CD14-positive monocyte (primary cell): ENCODE measurements at regions not wholly inside any gene's neighbourhood (a gene's known extent, or its start where the extent isn't known, plus 50 kb on each side); places are given as distances from the start of the nearest gene placed in this dataset.

Experiments used
- DNase-seq, 3 donors: peaks; one replicate each; pipeline ENCODE4 v3.0.0-alpha.2; 2011 to 2022
- H2AFZ ChIP-seq: 2 replicates; pipeline ENCODE4 v1.6.0; 2012; ENCODE audit warnings: mild to moderate bottlenecking, low read depth, low read length, inconsistent platforms; ENCODE audit not compliant: insufficient read depth, poor library complexity, severe bottlenecking
- H3K27ac ChIP-seq, 2 donors: 1 replicate in 1 of 2; 2 replicates in 1 of 2; pipeline ENCODE4 v1.5.1; 2012 to 2013; ENCODE audit warnings: low read length in 2 of 2, control low read depth in 1 of 2, inconsistent platforms in 1 of 2, low read depth in 1 of 2, mild to moderate bottlenecking in 1 of 2
- H3K27me3 ChIP-seq, 2 donors: one replicate each; pipeline versions ENCODE4 v1.6.0 to v1.6.1; 2011 to 2013; ENCODE audit warnings: low read length in 2 of 2; ENCODE audit not compliant: control insufficient read depth in 2 of 2, insufficient read depth in 2 of 2
- H3K36me3 ChIP-seq, 2 donors: replicated peaks in 1 of 2; 1 replicate in 1 of 2; 2 replicates in 1 of 2; pipeline versions ENCODE4 v1.5.1 to v1.6.1; 2012 to 2013; ENCODE audit warnings: low read length in 2 of 2, control low read depth in 1 of 2, inconsistent platforms in 1 of 2, mild to moderate bottlenecking in 1 of 2; ENCODE audit not compliant: insufficient read depth in 2 of 2, control insufficient read depth in 1 of 2
- H3K4me1 ChIP-seq, 2 donors: 1 replicate in 1 of 2; 2 replicates in 1 of 2; pipeline versions ENCODE4 v1.5.1 to v1.6.1; 2012 to 2013; ENCODE audit warnings: low read length in 2 of 2, control low read depth in 1 of 2, inconsistent platforms in 1 of 2, mild to moderate bottlenecking in 1 of 2, moderate library complexity in 1 of 2; ENCODE audit not compliant: insufficient read depth in 2 of 2, control insufficient read depth in 1 of 2
- H3K4me2 ChIP-seq: replicated peaks from 2 replicates; pipeline ENCODE3; 2012; ENCODE audit warnings: low read length, moderate library complexity, mild to moderate bottlenecking; ENCODE audit not compliant: poor library complexity, severe bottlenecking; ENCODE audit errors: extremely low read depth
- H3K4me3 ChIP-seq, 3 experiments: fragments of 200-600 bp in 1 of 3; sonication (generic) in 1 of 3; replicated peaks in 1 of 3; 1 replicate in 2 of 3; 2 replicates in 1 of 3; pipeline ENCODE4 v1.5.1; 2011 to 2013; ENCODE audit warnings: low read length in 3 of 3, mild to moderate bottlenecking in 3 of 3, control low read depth in 2 of 3, low read depth in 2 of 3, inconsistent platforms in 1 of 3, moderate library complexity in 1 of 3
- H3K79me2 ChIP-seq: 2 replicates; pipeline ENCODE4 v1.6.0; 2012; ENCODE audit warnings: mild to moderate bottlenecking, control low read depth, inconsistent platforms, low read length, moderate library complexity; ENCODE audit not compliant: insufficient read depth
- H3K9ac ChIP-seq: 2 replicates; pipeline ENCODE4 v1.6.0; 2017; ENCODE audit warnings: low read length, mild to moderate bottlenecking; ENCODE audit not compliant: insufficient read depth, poor library complexity, severe bottlenecking
- H3K9me3 ChIP-seq, 2 donors: replicated peaks in 1 of 2; 1 replicate in 1 of 2; 2 replicates in 1 of 2; pipeline versions ENCODE4 v1.5.1 to v1.6.1; 2012 to 2013; ENCODE audit warnings: low read length in 2 of 2, control low read depth in 1 of 2; ENCODE audit not compliant: control insufficient read depth in 1 of 2, insufficient read depth in 1 of 2
- H4K20me1 ChIP-seq: 2 replicates; pipeline ENCODE4 v1.6.0; 2012; ENCODE audit warnings: mild to moderate bottlenecking, low read length, control low read depth, moderate library complexity; ENCODE audit not compliant: insufficient read depth
- H3K27ac Mint-ChIP-seq, 7 donors: one replicate each; pipeline ENCODE4 v1.8.0; 2020; ENCODE audit warnings: mild to moderate bottlenecking in 7 of 7, mixed read lengths in 7 of 7, moderate library complexity in 6 of 7, inconsistent platforms in 2 of 7
- H3K27me3 Mint-ChIP-seq, 3 donors: one replicate each; pipeline ENCODE4 v1.8.0; 2021 to 2022; ENCODE audit warnings: low read depth in 3 of 3, mild to moderate bottlenecking in 3 of 3, mixed read lengths in 3 of 3, moderate library complexity in 3 of 3, inconsistent platforms in 1 of 3
- H3K36me3 Mint-ChIP-seq, 2 donors: one replicate each; pipeline ENCODE4 v1.8.0; 2020; ENCODE audit warnings: mixed read lengths in 2 of 2, inconsistent platforms in 1 of 2, mild to moderate bottlenecking in 1 of 2
- H3K4me1 Mint-ChIP-seq: one replicate; pipeline ENCODE4 v1.8.0; 2020; ENCODE audit warnings: mild to moderate bottlenecking, mixed read lengths
- H3K4me3 Mint-ChIP-seq, 2 donors: one replicate each; pipeline ENCODE4 v1.8.0; 2020; ENCODE audit warnings: mild to moderate bottlenecking in 2 of 2, mixed read lengths in 2 of 2, moderate library complexity in 1 of 2
- H3K9me3 Mint-ChIP-seq, 7 donors: one replicate each; pipeline ENCODE4 v1.8.0; 2020 to 2022; ENCODE audit warnings: mixed read lengths in 7 of 7, mild to moderate bottlenecking in 6 of 7, moderate library complexity in 6 of 7, inconsistent platforms in 2 of 7
- WGBS: methylation state at CpG from one replicate; pipeline ENCODE4 v1.1.5; 2013; ENCODE audit warnings: missing lambda C conversion rate; ENCODE audit not compliant: insufficient coverage; 5-methylcytosine and 5-hydroxymethylcytosine counted together
- intact Hi-C, 2 donors: fragments of 100-400 bp; cut with micrococcal nuclease; formaldehyde crosslinking; loops; one replicate each; pipeline versions ENCODE4 v1.15.0 to v1.15.1; 2023
- TF ChIP-seq, protein P1 (sequence below): fragments of 200-600 bp; IDR thresholded peaks from one replicate; pipeline ENCODE4 v1.8.0; 2022; ENCODE audit warnings: antibody characterized with exemption, mild to moderate bottlenecking

DNA sequence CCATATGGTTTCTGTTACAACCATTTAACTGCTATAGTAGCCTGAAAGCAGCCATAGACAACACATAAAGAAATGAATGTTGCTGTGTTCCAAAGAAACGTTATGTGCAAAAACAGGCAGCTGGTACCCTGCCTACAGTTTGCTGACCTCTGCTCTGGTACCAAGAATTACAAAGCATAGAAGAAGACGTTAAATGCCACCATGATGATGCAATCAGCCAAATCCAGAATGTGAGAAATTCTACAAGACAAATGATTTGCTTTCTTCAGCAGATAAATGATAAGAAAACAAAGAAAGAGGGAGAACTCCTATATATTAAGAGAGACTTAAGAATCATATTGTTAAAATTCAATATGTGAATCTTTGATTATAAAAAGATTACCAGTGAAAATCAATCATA lies 97.8 kb upstream of the PDE4B start:
- no peaks in the 10 kb centered on the region for H3K36me3 ChIP-seq
- no peak overlapping the region for H3K9ac ChIP-seq
- H3K27ac ChIP-seq: no peak overlapping the region
- H3K27me3 ChIP-seq: no peaks in the 10 kb centered on the region
- WGBS: 63% methylated on average over 1 of the region's 2 CpGs
- no peaks in the 10 kb centered on the region for H3K4me1 Mint-ChIP-seq
- no peaks in the 10 kb centered on the region for H4K20me1 ChIP-seq
- H3K79me2 ChIP-seq: no peaks in the 10 kb centered on the region
- H3K9me3 Mint-ChIP-seq: no peaks in the 10 kb centered on the region
- intact Hi-C loops: no loop called here
- H3K4me3 Mint-ChIP-seq: no peak overlapping the region
- peaks cover 22 to 24% of the 10 kb centered on the region in 2 donors for H3K4me1 ChIP-seq
- H3K9me3 ChIP-seq: no peaks in the 10 kb centered on the region
- no peak overlapping the region for H3K4me2 ChIP-seq
- H3K27ac Mint-ChIP-seq: no peak overlapping the region
- no peak overlapping the region for H2AFZ ChIP-seq
- no peaks in the 10 kb centered on the region for H3K27me3 Mint-ChIP-seq
- TF ChIP-seq, protein P1, sequence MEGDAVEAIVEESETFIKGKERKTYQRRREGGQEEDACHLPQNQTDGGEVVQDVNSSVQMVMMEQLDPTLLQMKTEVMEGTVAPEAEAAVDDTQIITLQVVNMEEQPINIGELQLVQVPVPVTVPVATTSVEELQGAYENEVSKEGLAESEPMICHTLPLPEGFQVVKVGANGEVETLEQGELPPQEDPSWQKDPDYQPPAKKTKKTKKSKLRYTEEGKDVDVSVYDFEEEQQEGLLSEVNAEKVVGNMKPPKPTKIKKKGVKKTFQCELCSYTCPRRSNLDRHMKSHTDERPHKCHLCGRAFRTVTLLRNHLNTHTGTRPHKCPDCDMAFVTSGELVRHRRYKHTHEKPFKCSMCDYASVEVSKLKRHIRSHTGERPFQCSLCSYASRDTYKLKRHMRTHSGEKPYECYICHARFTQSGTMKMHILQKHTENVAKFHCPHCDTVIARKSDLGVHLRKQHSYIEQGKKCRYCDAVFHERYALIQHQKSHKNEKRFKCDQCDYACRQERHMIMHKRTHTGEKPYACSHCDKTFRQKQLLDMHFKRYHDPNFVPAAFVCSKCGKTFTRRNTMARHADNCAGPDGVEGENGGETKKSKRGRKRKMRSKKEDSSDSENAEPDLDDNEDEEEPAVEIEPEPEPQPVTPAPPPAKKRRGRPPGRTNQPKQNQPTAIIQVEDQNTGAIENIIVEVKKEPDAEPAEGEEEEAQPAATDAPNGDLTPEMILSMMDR: no peak
- H3K4me3 ChIP-seq: no peak overlapping the region
- H3K36me3 Mint-ChIP-seq: no peaks in the 10 kb centered on the region
- no peak for DNase-seq

- no peaks in the 10 kb centered on the region for H3K4me1 ChIP-seq
- intact Hi-C loops: no loop called here
- no peaks in the 10 kb centered on the region for H3K27me3 ChIP-seq
- no peak overlapping the region for H3K4me3 Mint-ChIP-seq
- no peaks in the 10 kb centered on the region for H3K36me3 ChIP-seq
- no peak for DNase-seq
- no peak overlapping the region for H3K4me3 ChIP-seq
- H3K36me3 Mint-ChIP-seq: no peaks in the 10 kb centered on the region
- no peak overlapping the region for H3K27ac Mint-ChIP-seq
- no peaks in the 10 kb centered on the region for H3K9me3 Mint-ChIP-seq
- no peaks in the 10 kb centered on the region for H3K9me3 ChIP-seq
- no peak overlapping the region for H2AFZ ChIP-seq
- no peaks in the 10 kb centered on the region for H4K20me1 ChIP-seq
- peaks cover 0 to 1% (median 0%) of the 10 kb centered on the region in 3 donors for H3K27me3 Mint-ChIP-seq
- no peak overlapping the region for H3K4me2 ChIP-seq
- TF ChIP-seq, protein P1: no peak
- H3K79me2 ChIP-seq: no peaks in the 10 kb centered on the region
- H3K9ac ChIP-seq: no peak overlapping the region
- H3K27ac ChIP-seq: no peak overlapping the region
- peaks cover 2% of the 10 kb centered on the region for H3K4me1 Mint-ChIP-seq
- WGBS: 100% methylated on average over 1 of the region's 2 CpGs
Observed at GRCh38 chr1:65698590-65698989, 94.1 kb upstream of the PDE4B start.
